HUES48 (cell line): ENCODE measurements at regions not wholly inside any gene's neighbourhood (a gene's known extent, or its start where the extent isn't known, plus 50 kb on each side); places are given as distances from the start of the nearest gene placed in this dataset.

Experiments used
- H3K27ac ChIP-seq: one replicate; pipeline ENCODE4 v1.7.0; 2013; ENCODE audit warnings: low read depth, low read length, inconsistent platforms
- H3K27me3 ChIP-seq: 2 replicates; pipeline ENCODE4 v1.6.1; 2013; ENCODE audit warnings: mild to moderate bottlenecking, low read length; ENCODE audit not compliant: control insufficient read depth, insufficient read depth
- H3K36me3 ChIP-seq: 2 replicates; pipeline ENCODE4 v1.6.1; 2013; ENCODE audit warnings: low read length; ENCODE audit not compliant: control insufficient read depth, insufficient read depth
- H3K4me1 ChIP-seq: 2 replicates; pipeline ENCODE4 v1.6.1; 2013; ENCODE audit warnings: mild to moderate bottlenecking, low read length; ENCODE audit not compliant: control insufficient read depth, insufficient read depth
- H3K4me3 ChIP-seq: 2 replicates; pipeline ENCODE4 v1.5.1; 2013; ENCODE audit warnings: mild to moderate bottlenecking, low read depth, low read length
- H3K9ac ChIP-seq: 2 replicates; pipeline ENCODE4 v1.6.1; 2013; ENCODE audit warnings: mild to moderate bottlenecking, low read depth, low read length, moderate library complexity
- H3K9me3 ChIP-seq: 2 replicates; pipeline ENCODE4 v1.6.1; 2013; ENCODE audit warnings: low read length; ENCODE audit not compliant: control insufficient read depth, insufficient read depth

- Histone ChIP-seq H3K9me3 (no peaks in the 10 kb centered on the region), H3K36me3 (no peaks in the 10 kb centered on the region), H3K27me3 (peaks cover 3% of the 10 kb centered on the region; the same call in 1 of the 2 replicates), H3K27ac (no peak overlapping the region), H3K4me3 (no peak overlapping the region), H3K4me1 (no peaks in the 10 kb centered on the region), H3K9ac (no peak overlapping the region)
Observed at GRCh38 chr17:79466562-79467350, 144.1 kb downstream of the RBFOX3 start.

- Histone ChIP-seq H3K4me1 (no peaks in the 10 kb centered on the region), H3K27ac (no peak overlapping the region), H3K9ac (no peak overlapping the region), H3K36me3 (no peaks in the 10 kb centered on the region), H3K4me3 (no peak overlapping the region), H3K9me3 (no peaks in the 10 kb centered on the region), H3K27me3 (peaks cover 3% of the 10 kb centered on the region; the same call in 1 of the 2 replicates)
Observed at GRCh38 chr17:79465681-79466025, 145.2 kb downstream of the RBFOX3 start.

GRCh38 chr17:79465011-79465680 lies 145.7 kb downstream of the RBFOX3 start:
- no peaks in the 10 kb centered on the region for H3K4me1 ChIP-seq
- H3K9me3 ChIP-seq, result no peaks in the 10 kb centered on the region
- H3K9ac ChIP-seq, result no peak overlapping the region
- H3K4me3 ChIP-seq, result no peak overlapping the region
- H3K27me3 ChIP-seq, result peaks cover 3% of the 10 kb centered on the region; the same call in 1 of the 2 replicates
- no peak overlapping the region for H3K27ac ChIP-seq
- no peaks in the 10 kb centered on the region for H3K36me3 ChIP-seq

GRCh38 chr17:79464318-79465010 lies 146.4 kb downstream of the RBFOX3 start:
- no peak overlapping the region for H3K27ac ChIP-seq
- H3K36me3 ChIP-seq, result no peaks in the 10 kb centered on the region
- peaks cover 3% of the 10 kb centered on the region; the same call in 1 of the 2 replicates for H3K27me3 ChIP-seq
- no peaks in the 10 kb centered on the region for H3K4me1 ChIP-seq
- H3K4me3 ChIP-seq, result no peak overlapping the region
- no peaks in the 10 kb centered on the region for H3K9me3 ChIP-seq
- no peak overlapping the region for H3K9ac ChIP-seq

- H3K36me3 ChIP-seq, result no peaks in the 10 kb centered on the region
- no peak overlapping the region for H3K27ac ChIP-seq
- peaks cover 3% of the 10 kb centered on the region; the same call in 1 of the 2 replicates for H3K27me3 ChIP-seq
Observed at GRCh38 chr17:79463421-79464317, 147.2 kb downstream of the RBFOX3 start.

GRCh38 chr17:79461041-79461440 lies 149.8 kb downstream of the RBFOX3 start:
- no peak overlapping the region for H3K9ac ChIP-seq
- no peak overlapping the region for H3K27ac ChIP-seq
- H3K27me3 ChIP-seq, result no peaks in the 10 kb centered on the region
- no peak overlapping the region for H3K4me3 ChIP-seq
- H3K36me3 ChIP-seq, result no peaks in the 10 kb centered on the region
- H3K4me1 ChIP-seq, result no peaks in the 10 kb centered on the region
- H3K9me3 ChIP-seq, result no peaks in the 10 kb centered on the region

More at GRCh38 chr17:79463421-79464317, 147.2 kb downstream of the RBFOX3 start:
- H3K4me3 ChIP-seq, result no peak overlapping the region
- H3K4me1 ChIP-seq, result no peaks in the 10 kb centered on the region
- H3K9ac ChIP-seq, result no peak overlapping the region
- H3K9me3 ChIP-seq, result no peaks in the 10 kb centered on the region

GRCh38 chr17:79459846-79460245 lies 151.0 kb downstream of the RBFOX3 start:
- Histone ChIP-seq H3K4me3 (no peak overlapping the region), H3K4me1 (no peaks in the 10 kb centered on the region)

GRCh38 chr17:79459003-79459655 lies 151.7 kb downstream of the RBFOX3 start:
- H3K9ac ChIP-seq, result no peak overlapping the region
- no peaks in the 10 kb centered on the region for H3K9me3 ChIP-seq
- no peak overlapping the region for H3K4me3 ChIP-seq
- no peaks in the 10 kb centered on the region for H3K36me3 ChIP-seq
- no peaks in the 10 kb centered on the region for H3K27me3 ChIP-seq
- H3K27ac ChIP-seq, result no peak overlapping the region
- no peaks in the 10 kb centered on the region for H3K4me1 ChIP-seq

More at GRCh38 chr17:79459846-79460245, 151.0 kb downstream of the RBFOX3 start:
- Histone ChIP-seq H3K9me3 (no peaks in the 10 kb centered on the region), H3K36me3 (no peaks in the 10 kb centered on the region), H3K27ac (no peak overlapping the region), H3K27me3 (no peaks in the 10 kb centered on the region), H3K9ac (no peak overlapping the region)

- Histone ChIP-seq H3K27ac (no peak overlapping the region), H3K27me3 (no peaks in the 10 kb centered on the region), H3K4me3 (no peak overlapping the region), H3K36me3 (no peaks in the 10 kb centered on the region), H3K4me1 (no peaks in the 10 kb centered on the region), H3K9ac (no peak overlapping the region), H3K9me3 (no peaks in the 10 kb centered on the region)
Observed at GRCh38 chr17:79458356-79458755, 152.5 kb downstream of the RBFOX3 start.

GRCh38 chr17:79457889-79458288 lies 153.0 kb downstream of the RBFOX3 start:
- H3K9me3 ChIP-seq, result no peaks in the 10 kb centered on the region
- no peaks in the 10 kb centered on the region for H3K4me1 ChIP-seq
- H3K9ac ChIP-seq, result no peak overlapping the region
- no peaks in the 10 kb centered on the region for H3K36me3 ChIP-seq
- H3K27ac ChIP-seq, result no peak overlapping the region
- no peak overlapping the region for H3K4me3 ChIP-seq
- no peaks in the 10 kb centered on the region for H3K27me3 ChIP-seq
